ENCODE measurements at regions not wholly inside any gene's neighbourhood (a gene's known extent, or its start where the extent isn't known, plus 50 kb on each side); places are given as distances from the start of the nearest gene placed in this dataset.

DNA sequence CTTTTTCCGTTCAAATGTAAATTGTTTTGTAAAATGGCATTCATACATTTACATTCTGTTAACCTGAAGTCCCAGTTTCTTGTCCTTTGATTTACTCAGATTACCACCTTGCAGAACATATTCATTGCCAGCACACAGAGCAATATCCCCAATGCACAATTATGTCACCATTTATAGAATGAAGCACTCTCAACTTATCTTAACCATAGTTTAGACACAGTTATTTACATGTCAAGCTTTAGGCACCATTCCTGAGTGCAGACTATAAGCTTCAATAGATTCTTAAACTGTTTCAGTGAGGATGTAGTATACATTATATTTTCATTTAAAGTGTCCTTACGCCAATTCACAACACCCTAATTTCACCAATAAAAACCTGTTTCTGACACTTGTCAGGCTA lies 1977.9 kb downstream of the SUCLG1 start:
- TF ChIP-seq, protein P1, sequence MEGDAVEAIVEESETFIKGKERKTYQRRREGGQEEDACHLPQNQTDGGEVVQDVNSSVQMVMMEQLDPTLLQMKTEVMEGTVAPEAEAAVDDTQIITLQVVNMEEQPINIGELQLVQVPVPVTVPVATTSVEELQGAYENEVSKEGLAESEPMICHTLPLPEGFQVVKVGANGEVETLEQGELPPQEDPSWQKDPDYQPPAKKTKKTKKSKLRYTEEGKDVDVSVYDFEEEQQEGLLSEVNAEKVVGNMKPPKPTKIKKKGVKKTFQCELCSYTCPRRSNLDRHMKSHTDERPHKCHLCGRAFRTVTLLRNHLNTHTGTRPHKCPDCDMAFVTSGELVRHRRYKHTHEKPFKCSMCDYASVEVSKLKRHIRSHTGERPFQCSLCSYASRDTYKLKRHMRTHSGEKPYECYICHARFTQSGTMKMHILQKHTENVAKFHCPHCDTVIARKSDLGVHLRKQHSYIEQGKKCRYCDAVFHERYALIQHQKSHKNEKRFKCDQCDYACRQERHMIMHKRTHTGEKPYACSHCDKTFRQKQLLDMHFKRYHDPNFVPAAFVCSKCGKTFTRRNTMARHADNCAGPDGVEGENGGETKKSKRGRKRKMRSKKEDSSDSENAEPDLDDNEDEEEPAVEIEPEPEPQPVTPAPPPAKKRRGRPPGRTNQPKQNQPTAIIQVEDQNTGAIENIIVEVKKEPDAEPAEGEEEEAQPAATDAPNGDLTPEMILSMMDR (optimal IDR thresholded peaks at IDR 0.05 in 1 of 3, IDR thresholded peaks at IDR 0.05 in 1 of 3, conservative IDR thresholded peaks at IDR 0.05 in 1 of 3; ENCODE audit: extremely low read depth in 1 of 3, insufficient read depth in 2 of 3, low read length in 3 of 3): no peak
- no peak for TF ChIP-seq EZH2 (IDR thresholded peaks at IDR 0.05; ENCODE audit: low read length)
